ENCODE measurements at regions not wholly inside any gene's neighbourhood (a gene's known extent, or its start where the extent isn't known, plus 50 kb on each side); places are given as distances from the start of the nearest gene placed in this dataset.

GRCh38 chr4:135838889-135839288 is 1637.3 kb upstream of the PABPC4L start:
- no peak for TF ChIP-seq CTCF (IDR thresholded peaks at IDR 0.05; ENCODE audit: insufficient read depth, low read length, poor library complexity, severe bottlenecking)
- no peak for TF ChIP-seq EZH2phosphoT487 (conservative IDR thresholded peaks at IDR 0.05; ENCODE audit: low read length)

Measured in SU-DHL-6 (cell line).